Stomach (tissue), 8 donors: ENCODE measurements at regions not wholly inside any gene's neighbourhood (a gene's known extent, or its start where the extent isn't known, plus 50 kb on each side); places are given as distances from the start of the nearest gene placed in this dataset.

ENCODE experiments used
- DNase-seq, 2 donors: peaks; one replicate each; pipeline versions ENCODE4 v3.0.0 to v3.0.0-alpha.2; 2013 to 2019
- H3K27ac ChIP-seq, 5 donors: fragments of 200-600 bp in 4 of 5; sonication (generic) in 4 of 5; one replicate each; pipeline ENCODE4 v1.5.1; 2013 to 2019; ENCODE audit warnings: mild to moderate bottlenecking in 1 of 5, moderate library complexity in 1 of 5
- H3K27me3 ChIP-seq, 3 donors: fragments of 200-600 bp; sonication (generic); one replicate each; pipeline ENCODE4 v1.5.1; 2017 to 2019; ENCODE audit warnings: mixed run types in 1 of 3
- H3K36me3 ChIP-seq, 4 donors: fragments of 200-600 bp; sonication (generic); 1 replicate in 3 of 4; 2 replicates in 1 of 4; pipeline ENCODE4 v1.5.1; 2016 to 2019
- H3K4me1 ChIP-seq, 4 donors: fragments of 200-600 bp; sonication (generic); one replicate each; pipeline ENCODE4 v1.5.1; 2016 to 2019
- H3K4me3 ChIP-seq, 4 donors: fragments of 200-600 bp; sonication (generic) in 3 of 4; one replicate each; pipeline ENCODE4 v1.5.1; 2016 to 2019; ENCODE audit warnings: mild to moderate bottlenecking in 1 of 4
- H3K9me3 ChIP-seq, 4 donors: fragments of 200-600 bp; sonication (generic); one replicate each; pipeline ENCODE4 v1.5.1; 2016 to 2019
- EP300 ChIP-seq: sonication (generic); formaldehyde crosslinking; IDR thresholded peaks from one replicate; pipeline ENCODE4 v1.6.1; 2017; ENCODE audit warnings: antibody characterized with exemption
- POLR2A ChIP-seq, 4 donors: fragments of 450-650 bp; IDR thresholded peaks; one replicate each; pipeline ENCODE4 v1.6.1; 2016; ENCODE audit warnings: antibody characterized with exemption in 4 of 4, control low read depth in 2 of 4, mild to moderate bottlenecking in 1 of 4, moderate library complexity in 1 of 4
- POLR2AphosphoS5 ChIP-seq, 3 donors: sonication (generic); formaldehyde crosslinking; IDR thresholded peaks; one replicate each; pipeline ENCODE4 v1.6.1; 2016; ENCODE audit warnings: antibody characterized with exemption in 3 of 3
- WGBS, 5 donors: extraction: QIAGEN DNeasy Blood & Tissue Kit in 3 of 5; methylation state at CpG; one replicate each; pipeline versions ENCODE4 v1.1.5 to v1.1.7; 2013 to 2018; 5-methylcytosine and 5-hydroxymethylcytosine counted together
- intact Hi-C: fragments of 100-400 bp; cut with DNase I; formaldehyde crosslinking; loops from one replicate; pipeline ENCODE4 v1.15.1; 2023; ENCODE audit warnings: low total_unique reads
- TF ChIP-seq, protein P1 (sequence below), 7 experiments: fragments of 450-650 bp in 4 of 7; fragments of 200-600 bp in 3 of 7; sonication (generic) in 3 of 7; IDR thresholded peaks; one replicate each; pipeline ENCODE4 v1.5.1; 2016 to 2019; ENCODE audit warnings: antibody characterized with exemption in 7 of 7, control low read depth in 2 of 7, mild to moderate bottlenecking in 1 of 7
- donor health status: healthy with polysubstance abuse.
- donor health status: Bipolar disorder and iron deficiency.
- donor health status: healthy.

GRCh38 chr12:113712481-113712880, 240.8 kb upstream of the LHX5 start:
- Histone ChIP-seq H3K4me3 (no peak overlapping the region), H3K36me3 (no peaks in the 10 kb centered on the region), H3K27me3 (peaks cover 0 to 30% (median 0%) of the 10 kb centered on the region in 3 donors), H3K4me1 (no peaks in the 10 kb centered on the region), H3K27ac (no peak overlapping the region), H3K9me3 (peaks cover 0 to 23% (median 14%) of the 10 kb centered on the region in 4 donors)
- TF ChIP-seq, protein P1, sequence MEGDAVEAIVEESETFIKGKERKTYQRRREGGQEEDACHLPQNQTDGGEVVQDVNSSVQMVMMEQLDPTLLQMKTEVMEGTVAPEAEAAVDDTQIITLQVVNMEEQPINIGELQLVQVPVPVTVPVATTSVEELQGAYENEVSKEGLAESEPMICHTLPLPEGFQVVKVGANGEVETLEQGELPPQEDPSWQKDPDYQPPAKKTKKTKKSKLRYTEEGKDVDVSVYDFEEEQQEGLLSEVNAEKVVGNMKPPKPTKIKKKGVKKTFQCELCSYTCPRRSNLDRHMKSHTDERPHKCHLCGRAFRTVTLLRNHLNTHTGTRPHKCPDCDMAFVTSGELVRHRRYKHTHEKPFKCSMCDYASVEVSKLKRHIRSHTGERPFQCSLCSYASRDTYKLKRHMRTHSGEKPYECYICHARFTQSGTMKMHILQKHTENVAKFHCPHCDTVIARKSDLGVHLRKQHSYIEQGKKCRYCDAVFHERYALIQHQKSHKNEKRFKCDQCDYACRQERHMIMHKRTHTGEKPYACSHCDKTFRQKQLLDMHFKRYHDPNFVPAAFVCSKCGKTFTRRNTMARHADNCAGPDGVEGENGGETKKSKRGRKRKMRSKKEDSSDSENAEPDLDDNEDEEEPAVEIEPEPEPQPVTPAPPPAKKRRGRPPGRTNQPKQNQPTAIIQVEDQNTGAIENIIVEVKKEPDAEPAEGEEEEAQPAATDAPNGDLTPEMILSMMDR (IDR thresholded peaks at IDR 0.05): no peak
- no peak for DNase-seq
- WGBS, 5 donors: 46 to 61% (median 58%) methylated on average over 5 of the region's 5 CpGs
- intact Hi-C loops: no loop called here

DNA sequence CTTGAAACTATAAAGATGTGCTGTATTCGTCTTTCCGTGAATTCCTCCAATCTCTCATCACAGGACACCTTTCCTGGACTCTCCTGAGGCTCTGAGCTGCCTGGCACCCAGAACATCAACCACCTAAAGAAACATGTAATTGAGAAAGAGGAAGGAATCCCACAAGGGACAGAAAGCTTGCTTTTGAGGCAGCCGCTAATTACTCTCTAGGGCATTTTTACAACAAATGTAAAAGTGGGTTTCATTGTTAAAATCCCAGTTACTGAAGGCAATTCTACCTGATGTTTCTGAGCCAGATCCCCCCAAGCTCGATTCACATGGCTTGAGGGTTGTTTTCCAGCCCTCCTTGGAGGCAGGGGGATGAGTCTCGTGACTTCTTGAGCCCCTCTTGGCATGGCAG, 238.5 kb upstream of the LHX5 start:
- H3K4me3 ChIP-seq: no peak overlapping the region
- no peaks in the 10 kb centered on the region for H3K4me1 ChIP-seq
- no peak for DNase-seq
- peaks cover 0 to 32% (median 0%) of the 10 kb centered on the region in 3 donors for H3K27me3 ChIP-seq
- TF ChIP-seq POLR2AphosphoS5 (IDR thresholded peaks at IDR 0.05) (no peak), POLR2A (IDR thresholded peaks at IDR 0.05) (no peak), EP300 (no peak)
- TF ChIP-seq, protein P1 (IDR thresholded peaks at IDR 0.05): no peak
- no peak overlapping the region for H3K27ac ChIP-seq
- intact Hi-C loops: no loop called here
- WGBS, 5 donors: 66 to 75% (median 67%) methylated on average over 5 of the region's 5 CpGs
- H3K9me3 ChIP-seq: peaks cover 0 to 15% (median 14%) of the 10 kb centered on the region in 4 donors
- H3K36me3 ChIP-seq: no peaks in the 10 kb centered on the region

- H3K4me3 ChIP-seq: no peak overlapping the region
- DNase-seq: no peak
- H3K4me1 ChIP-seq: no peaks in the 10 kb centered on the region
- TF ChIP-seq POLR2AphosphoS5 (IDR thresholded peaks at IDR 0.05) (no peak), POLR2A (IDR thresholded peaks at IDR 0.05) (no peak), EP300 (no peak)
- TF ChIP-seq, protein P1 (IDR thresholded peaks at IDR 0.05): no peak
- intact Hi-C loops: no loop called here
- peaks cover 0 to 38% (median 0%) of the 10 kb centered on the region in 3 donors for H3K27me3 ChIP-seq
- H3K27ac ChIP-seq: no peak overlapping the region
- no peaks in the 10 kb centered on the region for H3K36me3 ChIP-seq
- H3K9me3 ChIP-seq: peaks cover 0 to 15% (median 14%) of the 10 kb centered on the region in 4 donors
- 76 to 91% (median 89%) methylated on average over 3 of the region's 3 CpGs for WGBS, 5 donors
These were observed 237.8 kb upstream of the LHX5 start for GRCh38 chr12:113709456-113709855.

DNA sequence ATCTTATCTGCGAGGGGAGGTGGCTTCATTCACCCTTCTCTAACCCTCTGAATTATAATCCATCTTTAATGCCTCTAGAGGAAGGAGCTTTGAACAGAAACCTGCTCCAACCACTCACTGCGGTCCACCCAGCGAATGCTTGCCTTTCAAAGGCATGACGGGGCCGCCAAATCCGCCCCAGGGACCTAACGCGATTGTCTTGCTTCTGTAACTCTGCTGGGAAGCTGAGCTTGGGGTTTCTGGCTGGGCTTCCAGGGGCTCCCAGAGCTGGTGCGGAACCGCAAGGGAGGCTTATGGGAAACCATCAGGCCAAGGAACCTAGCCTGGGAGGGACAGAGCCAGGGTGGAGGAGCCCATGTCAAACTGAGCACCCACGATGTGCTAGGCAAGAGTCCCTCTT, 231.2 kb upstream of the LHX5 start:
- intact Hi-C loops: no loop called here
- no peak overlapping the region for H3K27ac ChIP-seq
- H3K36me3 ChIP-seq: no peaks in the 10 kb centered on the region
- H3K4me1 ChIP-seq: peaks cover 0 to 6% (median 0%) of the 10 kb centered on the region in 4 donors
- H3K27me3 ChIP-seq: peaks cover 0 to 64% (median 4%) of the 10 kb centered on the region in 3 donors
- no peak for DNase-seq
- 63 to 76% (median 72%) methylated on average over 9 to 11 of the region's 11 CpGs for WGBS, 5 donors
- no peak overlapping the region for H3K4me3 ChIP-seq
- TF ChIP-seq, protein P1 (IDR thresholded peaks at IDR 0.05): no peak
- TF ChIP-seq POLR2AphosphoS5 (IDR thresholded peaks at IDR 0.05) (no peak), POLR2A (IDR thresholded peaks at IDR 0.05) (no peak), EP300 (no peak)
- peaks cover 0 to 8% (median 0%) of the 10 kb centered on the region in 4 donors for H3K9me3 ChIP-seq
